ENCODE measurements at regions not wholly inside any gene's neighbourhood (a gene's known extent, or its start where the extent isn't known, plus 50 kb on each side); places are given as distances from the start of the nearest gene placed in this dataset.

- TF ChIP-seq CTCF (IDR thresholded peaks at IDR 0.05) (no peak), POLR2A (IDR thresholded peaks at IDR 0.05) (no peak), EP300 (IDR thresholded peaks at IDR 0.05) (no peak)
Observed at GRCh38 chr7:115410972-115411686, 489.2 kb downstream of the MDFIC start.

Measured in ovary (tissue), 3 donors.